ENCODE measurements at regions not wholly inside any gene's neighbourhood (a gene's known extent, or its start where the extent isn't known, plus 50 kb on each side); places are given as distances from the start of the nearest gene placed in this dataset.

- Histone ChIP-seq H3K36me3 (no peaks in the 10 kb centered on the region), H3K4me1 (no peaks in the 10 kb centered on the region), H3K27ac (no peak overlapping the region), H3K4me3 (replicated peaks in 1 of 3) (no peak overlapping the region), H3K27me3 (no peaks in the 10 kb centered on the region), H3K9me3 (no peaks in the 10 kb centered on the region)
- DNase-seq: no peak
- intact Hi-C loops (cut with DNase I): no loop called here
- no peak for TF ChIP-seq POLR2A (IDR thresholded peaks at IDR 0.05)
- no peak for TF ChIP-seq CTCF (IDR thresholded peaks at IDR 0.05)
- 84 to 98% methylated on average over 2 of the region's 2 CpGs for WGBS, 2 donors
Observed at GRCh38 chr5:10912435-10912834, 151.4 kb upstream of the DAP start.

GRCh38 chr5:10910261-10910660 is 149.2 kb upstream of the DAP start:
- 77 to 88% methylated on average over 3 of the region's 3 CpGs for WGBS, 2 donors
- intact Hi-C loops (cut with DNase I): no loop called here
- TF ChIP-seq POLR2A (IDR thresholded peaks at IDR 0.05) (no peak), CTCF (IDR thresholded peaks at IDR 0.05) (no peak)
- Histone ChIP-seq H3K27ac (no peak overlapping the region), H3K27me3 (no peaks in the 10 kb centered on the region), H3K4me3 (replicated peaks in 1 of 3) (no peak overlapping the region), H3K36me3 (no peaks in the 10 kb centered on the region), H3K4me1 (no peaks in the 10 kb centered on the region), H3K9me3 (no peaks in the 10 kb centered on the region)
- no peak for DNase-seq

- no peak overlapping the region for H3K27ac ChIP-seq
- DNase-seq: no peak
- WGBS, 2 donors: 46 to 49% methylated on average over 3 of the region's 3 CpGs
- H3K9me3 ChIP-seq: no peaks in the 10 kb centered on the region
- H3K36me3 ChIP-seq: no peaks in the 10 kb centered on the region
- no peaks in the 10 kb centered on the region for H3K27me3 ChIP-seq
- no peaks in the 10 kb centered on the region for H3K4me1 ChIP-seq
- intact Hi-C loops (cut with DNase I): no loop called here
- no peak overlapping the region for H3K4me3 ChIP-seq (replicated peaks in 1 of 3)
- TF ChIP-seq CTCF (IDR thresholded peaks at IDR 0.05) (no peak), POLR2A (IDR thresholded peaks at IDR 0.05) (no peak)
Observed at GRCh38 chr5:10904862-10905432, 143.9 kb upstream of the DAP start.

GRCh38 chr5:10903786-10904560 is 142.9 kb upstream of the DAP start:
- TF ChIP-seq CTCF (IDR thresholded peaks at IDR 0.05): no peak
- TF ChIP-seq POLR2A (IDR thresholded peaks at IDR 0.05): no peak
- Histone ChIP-seq H3K27me3 (no peaks in the 10 kb centered on the region), H3K36me3 (no peaks in the 10 kb centered on the region), H3K4me1 (no peaks in the 10 kb centered on the region), H3K9me3 (no peaks in the 10 kb centered on the region), H3K4me3 (replicated peaks in 1 of 3) (no peak overlapping the region), H3K27ac (no peak overlapping the region)
- intact Hi-C loops (cut with DNase I): no loop called here
- WGBS, 2 donors: 86 to 94% methylated on average over 2 of the region's 2 CpGs
- DNase-seq: no peak

- intact Hi-C loops (cut with DNase I): no loop called here
- no peak for DNase-seq
- no peak overlapping the region for H3K4me3 ChIP-seq (replicated peaks in 1 of 3)
- H3K36me3 ChIP-seq: no peaks in the 10 kb centered on the region
- H3K9me3 ChIP-seq: no peaks in the 10 kb centered on the region
- no peaks in the 10 kb centered on the region for H3K27me3 ChIP-seq
- TF ChIP-seq CTCF (IDR thresholded peaks at IDR 0.05) (no peak), POLR2A (IDR thresholded peaks at IDR 0.05) (no peak)
- no peak overlapping the region for H3K27ac ChIP-seq
- H3K4me1 ChIP-seq: no peaks in the 10 kb centered on the region
- 56 to 57% methylated on average over 2 of the region's 2 CpGs for WGBS, 2 donors
Observed at GRCh38 chr5:10902145-10902544, 141.1 kb upstream of the DAP start.

All from thyroid gland (tissue), 4 donors.